Daoy (cell line): ENCODE measurements at regions not wholly inside any gene's neighbourhood (a gene's known extent, or its start where the extent isn't known, plus 50 kb on each side); places are given as distances from the start of the nearest gene placed in this dataset.
"Not testable (repeated sequence)": the region's sequence is repeated elsewhere in the genome, so short reads cannot be mapped to it uniquely, and the experiment has no call there.

ENCODE experiments used
- DNase-seq: peaks from one replicate; pipeline ENCODE4 v3.0.0-alpha.2; 2015; ENCODE audit warnings: low read depth

DNA sequence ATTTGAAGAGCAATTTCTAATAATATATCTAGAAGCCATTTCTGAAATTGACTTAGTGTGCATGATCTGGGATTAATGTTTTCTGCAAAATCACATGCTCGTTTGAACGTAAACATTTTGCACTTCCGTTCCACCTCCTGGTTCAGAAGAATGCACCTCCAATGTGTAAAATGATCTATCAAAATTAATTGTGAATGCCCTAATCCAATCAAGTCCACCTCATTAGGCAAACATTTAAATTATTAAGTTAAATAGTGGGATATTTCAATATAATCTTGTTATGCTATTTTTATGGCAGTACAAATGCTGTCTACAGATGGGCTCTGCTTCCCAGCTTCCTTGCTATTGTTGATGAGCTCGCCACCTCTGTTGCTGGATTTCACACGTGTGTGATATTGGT, 542.5 kb downstream of the INSC start:
- DNase-seq = no peak

DNA sequence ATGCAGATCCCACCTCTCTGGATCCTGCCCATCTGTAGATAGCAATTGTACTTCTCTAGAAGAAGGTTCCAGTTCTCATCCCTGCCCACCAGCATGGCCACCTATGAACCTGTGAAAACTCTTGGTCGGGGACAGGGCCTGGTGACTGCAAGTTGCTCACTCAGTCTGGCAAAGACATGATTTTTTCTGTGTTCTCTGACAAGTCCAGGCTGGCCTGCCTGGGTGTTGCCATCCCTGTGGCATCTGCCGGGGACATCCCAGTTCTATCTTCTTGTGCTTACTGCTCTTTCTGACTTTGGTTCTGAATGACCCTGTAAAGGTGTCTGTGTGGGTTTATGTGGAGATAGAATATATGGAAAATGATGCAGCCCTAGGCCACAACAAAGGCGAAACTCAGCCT, 545.8 kb downstream of the INSC start:
- no peak for DNase-seq

DNA sequence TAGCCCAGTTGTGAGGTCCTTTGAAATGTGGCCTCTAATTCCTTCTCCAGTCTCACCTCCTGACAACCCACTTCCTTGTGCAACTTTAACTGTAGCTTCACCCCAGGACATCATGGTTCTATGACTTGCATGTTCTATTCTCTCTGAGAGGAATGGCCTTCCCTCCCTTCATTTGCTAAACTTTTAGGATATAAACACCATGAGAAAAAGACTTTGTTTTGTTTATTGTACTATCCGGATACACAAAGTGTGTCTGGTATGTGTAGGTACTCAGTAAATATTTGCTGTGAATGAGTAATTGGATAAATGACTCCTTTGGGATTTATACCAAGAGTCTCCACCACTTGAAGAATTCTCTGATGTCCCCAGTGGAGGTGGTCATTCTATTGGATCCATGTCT, 547.6 kb downstream of the INSC start:
- DNase-seq = no peak

DNA sequence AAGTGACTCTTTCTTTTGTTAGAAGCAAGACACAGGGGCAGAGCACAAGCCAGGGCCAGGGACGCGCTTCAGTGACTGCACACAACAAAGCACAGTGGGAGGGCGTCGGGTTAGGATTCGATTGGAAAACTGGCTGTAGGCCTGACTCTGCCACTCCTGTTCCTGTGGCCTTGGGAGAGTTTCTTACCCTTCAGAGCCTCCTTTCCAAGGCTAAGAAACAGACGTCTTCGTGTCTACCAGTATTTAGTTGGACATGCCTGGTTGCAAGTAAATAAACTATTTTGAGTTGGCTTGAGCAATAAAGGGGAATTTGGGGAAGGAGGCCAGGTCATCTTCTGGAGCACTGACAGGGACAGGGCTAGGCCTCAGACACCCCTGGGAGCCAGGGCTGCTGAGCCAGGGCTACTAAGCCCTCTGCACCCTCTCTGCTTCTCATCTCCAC, 549.1 kb downstream of the INSC start:
- peak; percentile 57 for DNase-seq

DNA sequence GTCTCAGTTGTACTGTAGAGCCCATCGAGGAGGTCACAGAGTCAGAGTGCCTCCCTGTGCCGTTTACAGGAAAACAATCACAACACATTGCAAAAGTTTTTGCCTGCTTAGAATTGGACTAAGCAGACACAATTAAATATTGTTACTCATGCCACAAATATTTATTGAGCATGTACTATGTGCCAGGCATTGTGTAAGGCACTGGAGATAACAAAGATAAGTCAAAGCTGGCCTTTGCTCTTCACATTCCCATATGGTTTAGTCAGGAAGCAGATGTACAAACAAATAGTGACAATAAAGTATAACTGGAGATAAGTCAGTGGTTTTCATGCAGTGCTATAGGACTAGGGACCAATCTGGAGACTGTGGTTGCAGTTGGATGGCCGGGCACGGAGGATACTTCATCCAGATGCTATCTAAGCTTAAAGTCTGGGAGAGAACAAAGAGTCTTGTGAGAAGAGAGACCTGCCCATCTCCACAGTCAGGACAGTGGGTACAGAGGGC, 550.7 kb downstream of the INSC start:
- DNase-seq = peak; percentile 50

DNA sequence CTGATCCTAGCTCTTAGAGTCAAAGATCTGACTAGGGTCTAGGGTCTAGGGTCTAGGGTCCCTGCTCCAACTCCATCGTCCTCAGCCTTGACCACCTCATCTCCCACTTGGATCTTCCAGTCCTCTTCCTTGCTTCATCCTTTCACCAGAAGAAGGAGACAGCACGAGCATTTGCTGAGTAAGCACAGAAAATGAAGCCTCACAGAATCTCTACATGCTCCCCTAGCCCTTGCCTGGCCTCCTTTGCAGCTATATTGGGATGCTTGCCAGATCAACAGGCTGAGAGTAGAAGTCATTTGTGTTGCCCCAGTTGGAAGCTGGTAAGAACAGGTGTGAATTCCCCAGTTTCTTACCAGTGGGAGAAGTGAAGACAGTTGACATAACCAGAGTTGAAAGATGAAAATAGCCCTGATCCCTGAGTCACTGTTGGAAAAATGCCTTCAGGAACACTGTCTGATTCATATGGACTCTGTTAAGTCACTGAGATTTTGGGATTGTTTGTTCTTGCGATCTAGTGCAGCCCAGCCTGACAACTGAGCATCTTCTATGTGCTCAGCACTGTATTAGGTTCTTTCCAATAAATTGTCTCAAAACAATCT, 552.5 kb downstream of the INSC start:
- DNase-seq = no peak

DNA sequence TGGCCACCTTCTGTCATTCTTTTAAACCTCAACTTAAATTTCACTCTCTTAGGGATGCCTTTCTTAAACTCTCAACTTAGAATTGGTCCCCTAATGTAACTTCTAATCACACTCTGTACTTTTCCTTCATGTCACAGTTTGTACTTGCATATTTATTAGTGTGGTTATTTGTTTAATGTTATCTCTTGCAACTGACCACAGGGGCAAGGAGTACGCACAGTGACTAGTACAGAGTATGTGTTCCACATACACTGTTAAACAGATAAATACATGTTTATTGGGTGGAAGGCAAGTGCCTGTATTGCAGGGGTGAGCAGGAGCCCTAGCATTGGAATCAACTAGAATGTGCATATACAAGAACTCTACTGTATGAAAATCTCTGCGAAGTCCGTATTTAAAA, 554.0 kb downstream of the INSC start:
- DNase-seq = no peak

DNA sequence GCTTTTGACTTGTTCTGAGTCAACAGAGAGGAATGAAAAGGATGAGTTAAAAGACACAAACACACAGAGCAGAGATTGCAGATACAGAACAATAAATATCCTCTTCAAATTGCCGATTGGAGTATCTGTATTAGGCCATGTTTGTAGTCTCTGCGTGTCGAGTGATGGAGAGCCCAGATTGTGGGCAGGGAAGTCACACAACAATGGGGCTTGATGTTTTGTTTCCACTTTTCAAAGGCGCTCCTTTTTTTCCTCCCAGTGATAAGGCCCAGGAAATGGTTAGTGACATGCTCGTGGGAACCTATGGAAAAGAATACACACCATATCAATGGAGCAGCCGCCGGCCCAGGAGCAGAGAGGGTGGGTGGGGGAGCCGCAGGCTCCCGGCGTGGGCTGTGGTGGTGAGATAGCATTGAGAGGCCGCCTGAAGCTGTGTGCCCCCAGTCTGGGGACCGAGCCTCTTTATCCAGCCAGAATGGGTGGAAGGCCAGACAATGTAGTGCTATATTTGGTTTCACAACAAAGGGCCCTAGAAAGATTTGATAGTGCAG, 555.9 kb downstream of the INSC start:
- no peak for DNase-seq

DNA sequence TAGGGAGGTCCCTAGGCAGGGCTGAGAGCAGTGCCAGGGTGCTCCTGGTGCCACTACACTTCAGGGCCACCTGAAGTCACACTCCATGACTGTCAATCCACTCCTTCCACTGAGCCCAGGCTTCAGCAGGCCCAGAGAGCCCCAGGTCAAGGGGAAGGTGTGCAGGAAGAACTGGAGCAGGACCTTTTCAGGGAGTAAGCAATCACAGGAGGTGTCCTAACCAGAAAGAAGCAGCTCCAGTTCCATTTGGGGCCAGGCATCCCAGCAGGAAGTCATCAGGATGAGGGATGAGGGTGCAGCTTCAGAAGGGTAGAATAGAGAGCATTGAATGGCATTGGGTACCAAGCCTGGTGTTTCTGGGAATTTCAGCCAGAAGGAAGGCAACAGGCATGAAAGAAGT, 556.5 kb downstream of the INSC start:
- DNase-seq = no peak

DNA sequence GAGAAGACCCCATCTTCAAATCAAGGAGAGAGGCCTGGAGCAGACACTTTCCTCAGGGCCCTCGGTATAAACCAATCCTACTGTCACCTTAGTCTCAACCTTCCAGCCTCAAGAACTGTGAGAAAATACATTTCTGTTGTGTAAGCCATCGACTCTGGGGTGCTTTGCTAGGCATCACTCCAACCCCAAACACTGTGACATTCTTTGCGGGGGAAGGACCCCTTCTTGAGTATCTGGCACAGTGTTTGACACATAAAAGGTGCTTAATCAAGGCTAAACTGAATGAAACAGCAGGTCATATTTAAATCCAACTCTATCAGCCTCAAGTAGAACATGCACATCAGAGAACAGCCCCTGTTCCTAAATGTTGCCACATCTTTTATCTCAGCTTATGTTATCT, 558.1 kb downstream of the INSC start:
- no peak for DNase-seq

DNA sequence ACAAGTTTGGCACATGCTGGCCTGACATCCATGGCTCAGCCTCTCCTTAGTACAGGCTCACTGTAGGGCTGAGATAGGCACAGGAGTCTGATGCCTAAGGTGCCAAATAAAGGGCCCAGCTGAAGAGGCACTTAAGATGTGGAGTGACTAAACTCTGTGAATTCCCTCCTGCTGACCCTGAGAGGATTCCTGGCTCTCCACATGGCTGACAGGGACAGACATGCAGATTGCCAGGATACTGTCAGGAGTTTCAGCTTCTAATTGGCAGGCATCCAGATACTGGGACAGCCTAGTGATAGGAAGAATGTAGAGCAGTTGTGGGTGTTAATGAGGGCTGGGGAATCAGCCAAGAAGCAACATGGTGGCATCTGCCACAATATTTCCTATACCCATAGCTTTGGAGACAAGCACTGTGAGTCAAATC, 558.7 kb downstream of the INSC start:
- DNase-seq = peak; percentile 11

DNA sequence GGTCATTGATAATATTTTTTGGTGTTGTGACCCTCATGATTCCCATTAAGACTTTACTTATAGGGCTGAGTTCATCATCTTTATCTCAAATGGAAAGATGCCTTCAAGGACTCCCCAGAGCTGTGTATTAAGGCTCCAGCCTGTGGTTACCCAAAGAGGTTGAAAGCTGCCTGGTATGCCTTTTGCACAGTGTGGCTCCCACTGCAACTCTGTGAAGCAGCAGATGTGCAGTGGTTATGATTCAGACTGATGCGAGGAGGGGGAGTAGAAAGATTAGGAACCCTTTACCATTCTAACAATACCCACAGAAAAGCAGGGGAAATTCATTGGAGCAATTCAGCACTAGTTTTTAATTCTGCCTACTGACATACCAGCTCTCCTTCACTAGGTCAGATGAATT, 560.0 kb downstream of the INSC start:
- DNase-seq = no peak

DNA sequence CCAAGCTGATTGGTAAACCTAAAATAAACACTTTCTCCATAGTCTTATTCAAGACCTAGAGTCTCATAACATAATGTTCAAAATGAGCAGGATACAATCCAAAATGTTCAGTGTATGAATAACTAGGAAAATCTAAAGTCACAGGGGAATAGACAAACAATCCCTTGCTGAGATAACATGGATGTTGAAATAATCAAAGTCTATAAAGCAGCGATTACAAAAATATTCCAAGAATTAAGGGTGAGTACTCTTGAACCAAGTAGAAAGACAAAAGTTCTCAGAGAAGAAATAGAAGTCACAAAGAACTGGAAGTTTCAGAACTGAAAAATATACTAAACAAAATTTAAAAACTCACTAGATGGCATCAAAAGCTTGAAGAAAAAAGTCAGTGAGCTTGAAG, 561.0 kb downstream of the INSC start:
- no peak for DNase-seq

DNA sequence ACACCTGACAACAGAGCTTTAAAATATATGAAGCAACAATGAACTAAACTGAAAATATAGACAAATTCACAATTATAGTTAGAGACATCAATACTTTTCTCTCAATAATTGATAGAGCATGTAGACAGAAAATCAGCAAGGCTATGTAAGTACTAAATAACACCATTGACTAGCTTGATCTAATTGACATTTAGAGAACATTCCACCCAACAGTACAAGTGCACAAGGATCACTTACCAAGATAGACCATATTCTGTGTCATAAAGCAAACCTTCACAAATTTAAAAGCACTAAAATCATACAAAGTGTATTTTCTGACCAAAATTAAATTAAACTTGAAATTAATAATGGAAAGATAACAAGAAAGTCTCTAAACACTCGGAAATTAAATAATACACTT, 562.5 kb downstream of the INSC start:
- DNase-seq = no peak

DNA sequence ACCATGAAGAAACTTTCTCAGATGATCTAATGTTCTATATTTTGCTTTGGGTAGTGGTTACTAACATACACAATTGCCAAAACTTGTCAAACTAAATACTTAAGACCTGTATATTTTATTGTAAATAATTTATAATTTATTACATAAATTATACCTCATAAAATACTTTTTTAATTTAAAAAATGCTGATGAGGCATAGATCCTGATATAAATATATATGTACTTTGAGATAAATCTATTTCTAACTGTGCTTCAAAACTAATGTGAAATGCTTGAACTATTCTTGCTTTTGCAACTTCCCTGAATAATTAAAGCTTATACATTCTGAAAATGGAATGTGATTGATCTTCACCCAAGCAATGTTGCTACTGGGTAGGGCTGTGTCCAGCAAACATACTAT, 568.8 kb downstream of the INSC start:
- no peak for DNase-seq

DNA sequence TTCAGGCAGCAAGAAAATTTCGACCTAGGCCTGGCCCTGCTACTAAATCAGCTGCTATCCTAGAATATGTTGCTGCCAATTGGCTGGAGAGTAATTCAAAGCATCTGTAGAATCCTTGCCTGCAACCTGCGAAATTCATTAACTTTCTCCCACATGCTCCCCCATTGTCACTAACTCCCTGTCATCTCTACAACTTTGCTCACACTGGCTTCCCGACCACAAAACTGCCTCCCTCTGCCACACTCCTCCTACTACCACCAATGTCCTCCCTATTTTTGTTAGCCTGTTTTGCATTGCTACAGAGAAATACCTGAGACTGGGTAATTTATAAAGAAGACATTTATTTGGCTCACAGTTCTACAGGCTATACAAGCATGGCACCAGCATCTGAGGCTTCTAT, 570.6 kb downstream of the INSC start:
- DNase-seq = no peak

DNA sequence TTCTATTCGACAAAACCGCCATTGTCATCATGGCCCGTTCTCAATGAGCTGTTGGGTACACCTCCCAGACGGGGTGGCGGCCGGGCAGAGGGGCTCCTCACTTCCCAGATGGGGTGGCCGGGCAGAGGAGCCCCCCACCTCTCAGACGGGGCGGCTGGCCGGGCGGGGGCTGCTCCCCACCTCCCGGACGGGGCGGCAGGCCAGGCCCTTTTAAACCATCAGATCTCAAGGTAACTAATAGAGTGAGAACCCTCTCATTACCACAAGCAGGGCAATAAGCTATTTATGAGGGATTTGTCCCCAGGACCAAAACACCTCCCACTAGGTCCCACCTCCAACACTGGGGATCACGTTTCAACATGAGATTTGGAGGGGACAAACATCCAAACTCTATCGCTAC, 571.5 kb downstream of the INSC start:
- not testable (repeated sequence) for DNase-seq

DNA sequence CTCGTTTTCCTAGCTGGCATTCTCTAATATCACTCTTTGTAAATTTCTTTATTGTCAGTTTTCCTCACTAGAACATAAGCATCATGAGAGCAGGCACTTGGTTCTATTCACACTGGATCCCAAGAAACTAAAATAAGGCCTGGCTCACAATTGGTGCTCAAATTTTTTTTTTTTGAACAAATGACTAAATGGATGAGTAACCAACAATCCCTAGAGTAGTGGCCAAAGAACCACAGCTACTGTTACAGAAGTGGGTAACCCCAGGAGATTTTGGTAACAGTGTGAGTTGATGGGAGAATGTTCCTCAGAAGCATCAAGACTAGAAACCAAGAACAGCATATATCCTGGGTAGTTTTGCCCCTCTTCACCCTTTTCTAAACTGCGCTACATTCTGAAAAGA, 572.6 kb downstream of the INSC start:
- DNase-seq = no peak

DNA sequence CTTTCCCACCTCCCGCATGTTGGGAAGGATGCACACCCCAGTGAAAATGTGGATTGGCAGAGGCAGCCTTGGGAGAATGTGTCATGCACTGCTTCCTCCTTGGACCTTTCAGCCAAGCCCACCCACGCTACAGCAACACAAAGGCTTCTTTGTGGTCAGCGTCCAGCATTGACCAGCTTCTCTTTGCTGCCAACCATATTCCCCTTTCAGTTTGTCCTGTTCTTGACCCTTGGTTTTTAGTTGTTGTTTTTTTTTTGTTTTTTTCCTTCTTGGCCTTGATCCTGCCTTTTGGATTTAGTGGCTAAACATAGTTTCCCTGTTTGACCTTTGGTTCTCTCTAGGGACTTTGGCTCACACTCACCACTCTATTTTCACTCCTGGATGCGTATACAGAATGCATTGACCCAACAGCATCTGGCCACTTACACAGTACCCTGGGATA, 573.6 kb downstream of the INSC start:
- peak; percentile 34 for DNase-seq

DNA sequence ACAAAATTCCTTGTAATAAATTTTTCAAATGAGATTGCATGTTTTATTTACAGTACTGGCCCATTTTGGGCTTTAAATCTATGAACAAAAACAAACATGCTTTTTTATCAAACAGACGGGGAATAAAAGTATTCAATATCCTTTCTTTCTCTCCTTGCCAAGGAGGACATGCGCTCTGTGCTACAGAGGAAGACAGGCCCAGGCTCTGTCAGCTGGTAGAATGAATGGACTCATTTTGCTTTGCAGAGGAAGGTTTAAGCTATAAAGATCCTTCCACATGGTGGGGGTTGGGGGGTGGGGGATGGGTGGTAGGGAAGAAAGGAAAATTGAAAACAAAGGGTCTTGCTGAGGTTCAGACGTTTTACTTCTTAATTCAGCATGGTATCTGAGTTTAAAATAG, 575.6 kb downstream of the INSC start:
- no peak for DNase-seq

DNA sequence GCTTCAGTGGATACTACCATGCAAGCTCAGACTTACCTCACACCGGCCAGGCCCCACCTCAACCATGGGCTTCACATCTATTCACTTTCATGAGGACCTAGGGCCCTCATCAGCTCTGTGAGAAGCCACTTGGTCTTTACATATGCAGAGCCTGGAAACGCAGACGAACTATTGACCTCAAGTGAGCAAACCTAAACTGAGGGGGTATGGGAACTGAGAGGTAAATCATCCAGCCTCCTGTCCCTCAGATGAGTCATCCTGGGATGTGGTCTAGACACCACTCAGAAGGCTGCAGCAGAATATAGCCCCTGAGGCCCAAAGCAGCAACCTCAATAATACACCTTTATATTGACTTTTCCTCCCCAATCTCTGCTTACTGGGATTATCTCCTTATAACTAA, 578.0 kb downstream of the INSC start:
- DNase-seq = peak; percentile 69

DNA sequence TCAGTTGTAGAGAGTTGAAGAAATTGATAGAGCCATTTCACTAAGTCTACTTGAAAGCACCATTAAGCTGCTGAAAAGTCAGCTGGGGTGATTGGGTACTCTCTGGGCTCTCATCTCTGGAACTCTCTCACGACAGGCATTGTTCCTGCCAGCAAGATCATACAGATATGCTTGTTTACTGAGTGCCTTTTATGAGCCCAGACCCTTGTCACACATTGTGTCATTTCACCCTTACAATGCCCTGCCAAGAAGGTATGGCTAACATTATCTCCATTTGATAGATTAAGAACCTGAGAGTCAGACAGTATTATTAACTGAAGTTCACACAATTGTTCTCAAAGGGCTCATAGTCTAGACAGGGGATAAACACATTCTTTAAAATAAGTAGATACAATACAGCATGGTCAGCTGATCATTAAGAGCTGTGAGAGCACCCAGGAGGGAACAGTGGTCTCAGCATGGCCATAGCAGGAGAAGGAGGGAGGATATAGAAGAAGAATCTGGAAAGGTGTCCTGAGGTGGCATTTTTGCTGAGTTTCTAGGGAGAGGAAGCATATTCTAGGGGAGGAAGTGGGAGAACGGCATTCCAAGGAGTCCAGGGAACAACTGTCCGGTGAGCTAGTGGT, 580.5 kb downstream of the INSC start:
- DNase-seq = no peak

DNA sequence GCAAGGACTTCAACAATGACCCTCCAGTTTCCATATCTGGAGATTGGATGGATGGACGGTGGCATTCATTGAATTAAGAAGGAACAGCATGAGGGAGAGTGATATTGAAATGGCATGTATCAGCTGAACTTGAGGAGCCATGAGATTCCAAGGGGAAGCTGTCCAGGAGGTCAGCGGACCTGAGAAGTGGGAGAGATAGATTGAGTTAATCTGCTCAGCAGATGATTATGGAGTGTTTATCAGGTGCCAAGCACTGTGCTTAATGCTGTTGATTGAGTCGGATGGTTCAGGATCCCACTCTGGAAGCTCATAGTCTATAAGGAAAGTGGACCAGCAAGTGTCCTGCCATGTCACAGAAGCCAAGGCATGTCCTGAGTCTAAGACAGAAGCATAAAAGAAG, 581.3 kb downstream of the INSC start:
- no peak for DNase-seq
